ENCODE measurements at regions not wholly inside any gene's neighbourhood (a gene's known extent, or its start where the extent isn't known, plus 50 kb on each side); places are given as distances from the start of the nearest gene placed in this dataset.

- Histone ChIP-seq H3K9me3 (ENCODE audit: control insufficient read depth, insufficient read depth, low read depth, low read length) (no peaks in the 10 kb centered on the region), H3K4me3 (ENCODE audit: low read depth, low read length) (no peak overlapping the region), H3K4me1 (ENCODE audit: control insufficient read depth, insufficient read depth, low read length) (no peaks in the 10 kb centered on the region), H3K36me3 (ENCODE audit: control insufficient read depth, insufficient read depth, low read length) (no peaks in the 10 kb centered on the region), H3K27me3 (ENCODE audit: control insufficient read depth, insufficient read depth, low read length) (no peaks in the 10 kb centered on the region), H3K27ac (ENCODE audit: low read depth, low read length) (no peak overlapping the region), H3K9ac (ENCODE audit: low read length) (no peak overlapping the region)
Measured at GRCh38 chr2:6495466-6495865, 370.2 kb downstream of the CMPK2 start.

GRCh38 chr2:6496376-6496775, 369.3 kb downstream of the CMPK2 start:
- no peaks in the 10 kb centered on the region for H3K9me3 ChIP-seq (ENCODE audit: control insufficient read depth, insufficient read depth, low read depth, low read length)
- H3K4me3 ChIP-seq (ENCODE audit: low read depth, low read length): no peak overlapping the region
- H3K4me1 ChIP-seq (ENCODE audit: control insufficient read depth, insufficient read depth, low read length): no peaks in the 10 kb centered on the region
- no peak overlapping the region for H3K9ac ChIP-seq (ENCODE audit: low read length)
- no peak overlapping the region for H3K27ac ChIP-seq (ENCODE audit: low read depth, low read length)
- no peaks in the 10 kb centered on the region for H3K36me3 ChIP-seq (ENCODE audit: control insufficient read depth, insufficient read depth, low read length)
- H3K27me3 ChIP-seq (ENCODE audit: control insufficient read depth, insufficient read depth, low read length): no peaks in the 10 kb centered on the region

- H3K36me3 ChIP-seq (ENCODE audit: control insufficient read depth, insufficient read depth, low read length): no peaks in the 10 kb centered on the region
Measured at GRCh38 chr2:6497048-6497447, 368.7 kb downstream of the CMPK2 start.

GRCh38 chr2:6498841-6499240, 366.9 kb downstream of the CMPK2 start:
- Histone ChIP-seq H3K9me3 (ENCODE audit: control insufficient read depth, insufficient read depth, low read depth, low read length) (no peaks in the 10 kb centered on the region), H3K4me1 (ENCODE audit: control insufficient read depth, insufficient read depth, low read length) (no peaks in the 10 kb centered on the region), H3K4me3 (ENCODE audit: low read depth, low read length) (no peak overlapping the region), H3K36me3 (ENCODE audit: control insufficient read depth, insufficient read depth, low read length) (no peaks in the 10 kb centered on the region), H3K27ac (ENCODE audit: low read depth, low read length) (no peak overlapping the region), H3K27me3 (ENCODE audit: control insufficient read depth, insufficient read depth, low read length) (no peaks in the 10 kb centered on the region), H3K9ac (ENCODE audit: low read length) (no peak overlapping the region)

More at GRCh38 chr2:6497048-6497447, 368.7 kb downstream of the CMPK2 start:
- no peak overlapping the region for H3K27ac ChIP-seq (ENCODE audit: low read depth, low read length)
- H3K4me1 ChIP-seq (ENCODE audit: control insufficient read depth, insufficient read depth, low read length): no peaks in the 10 kb centered on the region
- no peaks in the 10 kb centered on the region for H3K9me3 ChIP-seq (ENCODE audit: control insufficient read depth, insufficient read depth, low read depth, low read length)
- H3K4me3 ChIP-seq (ENCODE audit: low read depth, low read length): no peak overlapping the region
- no peak overlapping the region for H3K9ac ChIP-seq (ENCODE audit: low read length)
- no peaks in the 10 kb centered on the region for H3K27me3 ChIP-seq (ENCODE audit: control insufficient read depth, insufficient read depth, low read length)

GRCh38 chr2:6499691-6500090, 366.0 kb downstream of the CMPK2 start:
- H3K4me3 ChIP-seq (ENCODE audit: low read depth, low read length): no peak overlapping the region
- H3K27me3 ChIP-seq (ENCODE audit: control insufficient read depth, insufficient read depth, low read length): no peaks in the 10 kb centered on the region
- H3K4me1 ChIP-seq (ENCODE audit: control insufficient read depth, insufficient read depth, low read length): no peaks in the 10 kb centered on the region
- no peak overlapping the region for H3K27ac ChIP-seq (ENCODE audit: low read depth, low read length)
- no peaks in the 10 kb centered on the region for H3K36me3 ChIP-seq (ENCODE audit: control insufficient read depth, insufficient read depth, low read length)
- H3K9ac ChIP-seq (ENCODE audit: low read length): no peak overlapping the region
- H3K9me3 ChIP-seq (ENCODE audit: control insufficient read depth, insufficient read depth, low read depth, low read length): no peaks in the 10 kb centered on the region

GRCh38 chr2:6506361-6506794, 359.3 kb downstream of the CMPK2 start:
- H3K27ac ChIP-seq (ENCODE audit: low read depth, low read length): no peak overlapping the region
- H3K27me3 ChIP-seq (ENCODE audit: control insufficient read depth, insufficient read depth, low read length): no peaks in the 10 kb centered on the region
- no peaks in the 10 kb centered on the region for H3K4me1 ChIP-seq (ENCODE audit: control insufficient read depth, insufficient read depth, low read length)
- no peaks in the 10 kb centered on the region for H3K9me3 ChIP-seq (ENCODE audit: control insufficient read depth, insufficient read depth, low read depth, low read length)
- no peaks in the 10 kb centered on the region for H3K36me3 ChIP-seq (ENCODE audit: control insufficient read depth, insufficient read depth, low read length)
- no peak overlapping the region for H3K4me3 ChIP-seq (ENCODE audit: low read depth, low read length)
- H3K9ac ChIP-seq (ENCODE audit: low read length): no peak overlapping the region

- H3K4me3 ChIP-seq (ENCODE audit: low read depth, low read length): no peak overlapping the region
- no peak overlapping the region for H3K27ac ChIP-seq (ENCODE audit: low read depth, low read length)
- H3K4me1 ChIP-seq (ENCODE audit: control insufficient read depth, insufficient read depth, low read length): no peaks in the 10 kb centered on the region
- H3K36me3 ChIP-seq (ENCODE audit: control insufficient read depth, insufficient read depth, low read length): no peaks in the 10 kb centered on the region
- H3K27me3 ChIP-seq (ENCODE audit: control insufficient read depth, insufficient read depth, low read length): no peaks in the 10 kb centered on the region
- H3K9me3 ChIP-seq (ENCODE audit: control insufficient read depth, insufficient read depth, low read depth, low read length): no peaks in the 10 kb centered on the region
- no peak overlapping the region for H3K9ac ChIP-seq (ENCODE audit: low read length)
Measured at GRCh38 chr2:6506859-6507258, 358.8 kb downstream of the CMPK2 start.

- H3K9me3 ChIP-seq (ENCODE audit: control insufficient read depth, insufficient read depth, low read depth, low read length): no peaks in the 10 kb centered on the region
- H3K36me3 ChIP-seq (ENCODE audit: control insufficient read depth, insufficient read depth, low read length): no peaks in the 10 kb centered on the region
- no peak overlapping the region for H3K27ac ChIP-seq (ENCODE audit: low read depth, low read length)
- no peaks in the 10 kb centered on the region for H3K27me3 ChIP-seq (ENCODE audit: control insufficient read depth, insufficient read depth, low read length)
- no peaks in the 10 kb centered on the region for H3K4me1 ChIP-seq (ENCODE audit: control insufficient read depth, insufficient read depth, low read length)
- no peak overlapping the region for H3K9ac ChIP-seq (ENCODE audit: low read length)
- H3K4me3 ChIP-seq (ENCODE audit: low read depth, low read length): no peak overlapping the region
Measured at GRCh38 chr2:6510532-6510931, 355.2 kb downstream of the CMPK2 start.

- H3K27me3 ChIP-seq (ENCODE audit: control insufficient read depth, insufficient read depth, low read length): no peaks in the 10 kb centered on the region
- no peaks in the 10 kb centered on the region for H3K36me3 ChIP-seq (ENCODE audit: control insufficient read depth, insufficient read depth, low read length)
- H3K9ac ChIP-seq (ENCODE audit: low read length): no peak overlapping the region
- no peaks in the 10 kb centered on the region for H3K4me1 ChIP-seq (ENCODE audit: control insufficient read depth, insufficient read depth, low read length)
- H3K4me3 ChIP-seq (ENCODE audit: low read depth, low read length): no peak overlapping the region
- no peak overlapping the region for H3K27ac ChIP-seq (ENCODE audit: low read depth, low read length)
- no peaks in the 10 kb centered on the region for H3K9me3 ChIP-seq (ENCODE audit: control insufficient read depth, insufficient read depth, low read depth, low read length)
Measured at GRCh38 chr2:6512589-6512988, 353.1 kb downstream of the CMPK2 start.

GRCh38 chr2:6516674-6517073, 349.0 kb downstream of the CMPK2 start:
- Histone ChIP-seq H3K4me3 (ENCODE audit: low read depth, low read length) (no peak overlapping the region), H3K9ac (ENCODE audit: low read length) (no peak overlapping the region), H3K27ac (ENCODE audit: low read depth, low read length) (no peak overlapping the region), H3K27me3 (ENCODE audit: control insufficient read depth, insufficient read depth, low read length) (no peaks in the 10 kb centered on the region), H3K9me3 (ENCODE audit: control insufficient read depth, insufficient read depth, low read depth, low read length) (no peaks in the 10 kb centered on the region), H3K36me3 (ENCODE audit: control insufficient read depth, insufficient read depth, low read length) (no peaks in the 10 kb centered on the region), H3K4me1 (ENCODE audit: control insufficient read depth, insufficient read depth, low read length) (no peaks in the 10 kb centered on the region)

GRCh38 chr2:6518361-6518760, 347.3 kb downstream of the CMPK2 start:
- no peak overlapping the region for H3K4me3 ChIP-seq (ENCODE audit: low read depth, low read length)
- H3K27ac ChIP-seq (ENCODE audit: low read depth, low read length): no peak overlapping the region
- no peaks in the 10 kb centered on the region for H3K27me3 ChIP-seq (ENCODE audit: control insufficient read depth, insufficient read depth, low read length)
- no peaks in the 10 kb centered on the region for H3K9me3 ChIP-seq (ENCODE audit: control insufficient read depth, insufficient read depth, low read depth, low read length)
- no peak overlapping the region for H3K9ac ChIP-seq (ENCODE audit: low read length)
- H3K36me3 ChIP-seq (ENCODE audit: control insufficient read depth, insufficient read depth, low read length): no peaks in the 10 kb centered on the region
- H3K4me1 ChIP-seq (ENCODE audit: control insufficient read depth, insufficient read depth, low read length): peaks cover 2% of the 10 kb centered on the region; the same call in 1 of the 2 replicates

GRCh38 chr2:6523476-6523875, 342.2 kb downstream of the CMPK2 start:
- H3K4me3 ChIP-seq (ENCODE audit: low read depth, low read length): no peak overlapping the region
- no peaks in the 10 kb centered on the region for H3K27me3 ChIP-seq (ENCODE audit: control insufficient read depth, insufficient read depth, low read length)
- H3K9ac ChIP-seq (ENCODE audit: low read length): no peak overlapping the region
- no peak overlapping the region for H3K27ac ChIP-seq (ENCODE audit: low read depth, low read length)
- H3K9me3 ChIP-seq (ENCODE audit: control insufficient read depth, insufficient read depth, low read depth, low read length): no peaks in the 10 kb centered on the region
- H3K36me3 ChIP-seq (ENCODE audit: control insufficient read depth, insufficient read depth, low read length): no peaks in the 10 kb centered on the region
- peaks cover 9% of the 10 kb centered on the region; the same call in 1 of the 2 replicates for H3K4me1 ChIP-seq (ENCODE audit: control insufficient read depth, insufficient read depth, low read length)
